RWPE2 (cell line): ENCODE measurements at regions not wholly inside any gene's neighbourhood (a gene's known extent, or its start where the extent isn't known, plus 50 kb on each side); places are given as distances from the start of the nearest gene placed in this dataset.

Source experiments
- ATAC-seq: fragments of 200-7000 bp; cut with Tn5 transposase; 3 replicates; pipeline ENCODE4 v1.9.1; 2021; ENCODE audit warnings: low read depth
- DNase-seq: peaks from one replicate; pipeline ENCODE4 v3.0.0-alpha.2; 2020; ENCODE audit warnings: low spot score
- H3K27ac ChIP-seq: fragments of 450-650 bp; 2 replicates; pipeline ENCODE4 v1.5.1; 2017; ENCODE audit warnings: mild to moderate bottlenecking; ENCODE audit not compliant: poor library complexity, severe bottlenecking
- H3K27me3 ChIP-seq: fragments of 250-450 bp; sonication (Bioruptor Pico); 2 replicates; pipeline ENCODE4 v1.5.1; 2021; ENCODE audit warnings: mild to moderate bottlenecking, moderate library complexity; ENCODE audit not compliant: insufficient read depth, poor library complexity, severe bottlenecking
- H3K36me3 ChIP-seq: fragments of 250-450 bp; sonication (Bioruptor Pico); 2 replicates; pipeline ENCODE4 v1.5.1; 2020; ENCODE audit warnings: low read depth, mild to moderate bottlenecking, moderate library complexity
- H3K4me1 ChIP-seq: fragments of 250-450 bp; sonication (Bioruptor Pico); 2 replicates; pipeline ENCODE4 v1.5.1; 2021; ENCODE audit warnings: mild to moderate bottlenecking, moderate library complexity; ENCODE audit not compliant: insufficient read depth, poor library complexity, severe bottlenecking
- H3K4me3 ChIP-seq: fragments of 250-450 bp; sonication (Bioruptor Pico); 2 replicates; pipeline ENCODE4 v1.5.1; 2021; ENCODE audit warnings: mild to moderate bottlenecking, moderate library complexity; ENCODE audit not compliant: severe bottlenecking
- H3K9me3 ChIP-seq: fragments of 250-450 bp; sonication (Bioruptor Pico); 2 replicates; pipeline ENCODE4 v1.5.1; 2021; ENCODE audit warnings: mild to moderate bottlenecking, moderate library complexity; ENCODE audit not compliant: severe bottlenecking
- CTCF ChIP-seq: fragments of 450-650 bp; IDR thresholded peaks from one replicate; pipeline ENCODE4 v1.5.1; 2017; ENCODE audit warnings: mild to moderate bottlenecking, moderate library complexity; ENCODE audit not compliant: poor library complexity, severe bottlenecking

- H3K9me3 ChIP-seq = no peaks in the 10 kb centered on the region
- peaks cover 7% of the 10 kb centered on the region for H3K27me3 ChIP-seq
- no peak for TF ChIP-seq CTCF
- H3K27ac ChIP-seq = no peak overlapping the region
- H3K4me1 ChIP-seq = no peaks in the 10 kb centered on the region
- no peaks in the 10 kb centered on the region for H3K36me3 ChIP-seq
- H3K4me3 ChIP-seq = no peak overlapping the region
- DNase-seq (no peak), ATAC-seq (no peak)
Measured at GRCh38 chr5:8333485-8333884, 464.5 kb downstream of the MTRR start.

DNA sequence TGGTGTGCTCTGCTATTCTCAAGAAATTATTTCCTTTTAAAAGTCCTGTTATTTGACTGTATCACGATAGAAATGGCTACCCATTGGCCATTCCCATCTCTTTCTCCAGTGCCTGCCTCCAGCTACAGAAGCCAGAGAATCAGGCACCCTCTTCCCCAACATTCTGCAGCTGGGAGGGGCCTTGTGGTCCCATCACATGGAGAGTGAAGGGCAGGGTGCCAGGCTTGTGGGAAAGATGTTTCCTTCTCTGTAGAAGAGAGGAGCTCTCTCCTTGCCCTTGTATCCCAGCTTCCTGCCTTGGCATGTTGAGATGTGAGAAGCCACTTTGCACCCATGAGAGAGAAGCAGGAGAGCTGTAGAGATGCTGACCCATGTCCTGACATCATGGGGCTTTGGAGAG is 465.0 kb downstream of the MTRR start:
- no peak overlapping the region for H3K4me3 ChIP-seq
- TF ChIP-seq CTCF = no peak
- H3K27me3 ChIP-seq = peaks cover 7% of the 10 kb centered on the region
- no peak for DNase-seq
- no peak for ATAC-seq
- H3K9me3 ChIP-seq = no peaks in the 10 kb centered on the region
- no peaks in the 10 kb centered on the region for H3K36me3 ChIP-seq
- no peaks in the 10 kb centered on the region for H3K4me1 ChIP-seq
- no peak overlapping the region for H3K27ac ChIP-seq

DNA sequence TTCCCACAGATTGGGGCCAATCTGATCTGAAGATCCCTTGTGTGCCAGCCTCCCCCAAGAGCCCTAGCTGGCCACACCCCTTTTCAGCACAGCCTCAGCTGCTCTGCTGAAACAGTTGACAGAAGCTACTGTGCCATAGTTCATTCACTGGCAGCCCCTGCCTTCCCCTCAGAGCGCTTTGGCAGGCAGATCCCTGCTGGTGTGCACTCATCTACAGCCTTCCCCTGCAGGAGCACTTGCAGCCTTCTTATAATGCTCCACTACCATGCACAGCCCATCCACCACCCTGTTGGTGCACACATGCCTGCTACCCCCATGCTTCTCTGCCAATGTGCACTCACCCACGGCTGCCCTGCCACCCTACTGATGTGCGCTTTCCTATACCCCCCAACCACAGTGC is 471.3 kb downstream of the MTRR start:
- Histone ChIP-seq H3K36me3 (no peaks in the 10 kb centered on the region), H3K4me1 (no peaks in the 10 kb centered on the region), H3K9me3 (no peaks in the 10 kb centered on the region), H3K27ac (no peak overlapping the region), H3K4me3 (no peak overlapping the region), H3K27me3 (no peaks in the 10 kb centered on the region)
- TF ChIP-seq CTCF = no peak
- ATAC-seq (no peak), DNase-seq (no peak)

DNA sequence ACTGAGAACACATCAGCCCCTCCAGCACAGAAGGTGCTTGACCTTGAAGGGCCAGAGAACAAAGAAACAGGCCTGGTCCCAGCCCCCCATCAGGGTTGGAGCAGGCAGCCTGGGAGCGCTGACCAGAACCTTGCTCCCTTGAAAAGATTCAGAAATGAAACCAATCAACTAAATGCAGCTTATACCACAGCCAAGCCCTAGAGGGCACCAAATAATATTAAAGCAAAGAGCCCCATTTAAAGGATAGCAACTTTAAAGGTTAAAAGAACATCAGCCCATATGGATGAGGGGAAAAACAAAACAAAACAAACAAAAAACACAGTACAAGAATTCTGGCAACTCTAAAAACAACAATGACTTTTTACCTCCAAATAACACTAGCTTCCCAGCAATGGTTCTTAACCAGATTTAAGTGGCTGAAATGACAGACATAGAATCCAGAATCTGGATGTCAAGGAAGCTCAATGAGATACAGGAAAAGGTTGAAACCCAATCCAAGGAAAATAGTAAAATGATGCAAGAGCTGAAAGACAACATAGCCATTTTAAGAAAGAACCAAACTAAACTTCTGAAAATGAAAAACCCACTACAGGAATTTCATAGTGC is 471.9 kb downstream of the MTRR start:
- H3K27me3 ChIP-seq = no peaks in the 10 kb centered on the region
- no peak overlapping the region for H3K4me3 ChIP-seq
- DNase-seq (no peak), ATAC-seq (peak; percentile 72)
- H3K36me3 ChIP-seq = no peaks in the 10 kb centered on the region
- no peaks in the 10 kb centered on the region for H3K4me1 ChIP-seq
- no peak overlapping the region for H3K27ac ChIP-seq
- peak; percentile 73 for TF ChIP-seq CTCF
- H3K9me3 ChIP-seq = no peaks in the 10 kb centered on the region

DNA sequence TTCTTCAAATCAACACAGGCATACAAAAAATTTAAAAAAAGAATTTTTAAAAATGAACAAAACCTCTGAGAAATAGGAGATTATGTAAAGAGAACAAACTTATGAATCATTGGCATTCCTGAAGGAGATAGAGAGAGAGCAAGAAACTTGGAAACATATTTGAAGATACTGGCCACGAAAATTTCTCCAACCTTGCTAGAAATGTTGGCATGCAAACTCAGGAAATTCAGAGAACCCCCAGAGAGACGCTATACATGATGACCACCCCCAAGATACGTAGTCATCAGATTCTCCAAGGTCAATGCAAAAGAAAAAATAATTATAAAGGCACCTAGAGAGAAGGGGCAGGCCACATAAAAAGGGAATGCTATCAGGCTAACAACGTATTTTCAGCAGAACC is 472.5 kb downstream of the MTRR start:
- no peak for ATAC-seq
- Histone ChIP-seq H3K9me3 (no peaks in the 10 kb centered on the region), H3K27me3 (no peaks in the 10 kb centered on the region), H3K36me3 (no peaks in the 10 kb centered on the region), H3K27ac (no peak overlapping the region), H3K4me1 (no peaks in the 10 kb centered on the region), H3K4me3 (no peak overlapping the region)
- no peak for TF ChIP-seq CTCF
- DNase-seq = no peak
